H9 (cell line): ENCODE measurements at regions not wholly inside any gene's neighbourhood (a gene's known extent, or its start where the extent isn't known, plus 50 kb on each side); places are given as distances from the start of the nearest gene placed in this dataset.

Experiments
- DNase-seq: peaks from one replicate; pipeline ENCODE4 v3.0.0-alpha.2; 2017
- H2AFZ ChIP-seq: one replicate; pipeline ENCODE4 v1.6.1; 2013; ENCODE audit warnings: mild to moderate bottlenecking, low read length, control low read depth, moderate library complexity
- H2AK5ac ChIP-seq: 2 replicates; pipeline ENCODE4 v1.6.1; 2013; ENCODE audit warnings: low read length, control low read depth, mixed read lengths; ENCODE audit not compliant: insufficient read length
- H2BK120ac ChIP-seq: one replicate; pipeline ENCODE4 v1.6.1; 2013; ENCODE audit warnings: low read depth, mild to moderate bottlenecking, low read length, control low read depth, inconsistent platforms; ENCODE audit not compliant: poor library complexity, severe bottlenecking
- H2BK12ac ChIP-seq: 2 replicates; pipeline ENCODE4 v1.6.1; 2013; ENCODE audit warnings: low read length, control low read depth, mixed read lengths, low read depth; ENCODE audit not compliant: insufficient read length
- H2BK15ac ChIP-seq: 2 replicates; pipeline ENCODE4 v1.6.1; 2013; ENCODE audit warnings: low read depth, low read length, control low read depth
- H2BK20ac ChIP-seq: one replicate; pipeline ENCODE4 v1.6.1; 2013; ENCODE audit warnings: low read depth, mild to moderate bottlenecking, low read length, control low read depth, inconsistent platforms; ENCODE audit not compliant: poor library complexity, severe bottlenecking
- H2BK5ac ChIP-seq: 2 replicates; pipeline ENCODE4 v1.6.1; 2013; ENCODE audit warnings: low read length, control low read depth, mixed read lengths; ENCODE audit not compliant: insufficient read length
- H3K14ac ChIP-seq: 2 replicates; pipeline ENCODE4 v1.6.1; 2013; ENCODE audit warnings: low read length, control low read depth; ENCODE audit not compliant: insufficient read depth
- H3K18ac ChIP-seq: 2 replicates; pipeline ENCODE4 v1.6.1; 2013; ENCODE audit warnings: low read depth, mild to moderate bottlenecking, mixed read lengths, low read length, control low read depth; ENCODE audit not compliant: insufficient read length
- H3K23ac ChIP-seq: 2 replicates; pipeline ENCODE4 v1.6.1; 2013; ENCODE audit warnings: low read length, control low read depth, mixed read lengths, low read depth; ENCODE audit not compliant: insufficient read length
- H3K23me2 ChIP-seq: 2 replicates; pipeline ENCODE4 v1.6.1; 2013; ENCODE audit warnings: low read depth, mild to moderate bottlenecking, mixed read lengths, low read length, control low read depth; ENCODE audit not compliant: insufficient read length, poor library complexity, severe bottlenecking
- H3K27ac ChIP-seq: 2 replicates; pipeline ENCODE4 v1.5.1; 2013; ENCODE audit warnings: low read length, control low read depth, mixed read lengths, low read depth; ENCODE audit not compliant: insufficient read length
- H3K27me3 ChIP-seq: 2 replicates; pipeline ENCODE4 v1.6.1; 2013; ENCODE audit warnings: low read length, control low read depth, inconsistent platforms; ENCODE audit not compliant: insufficient read depth
- H3K4ac ChIP-seq: 2 replicates; pipeline ENCODE4 v1.6.1; 2013; ENCODE audit warnings: low read depth, mild to moderate bottlenecking, control low read depth, inconsistent platforms, low read length, moderate library complexity
- H3K4me1 ChIP-seq: 2 replicates; pipeline ENCODE4 v1.6.1; 2013; ENCODE audit warnings: low read length, control low read depth, inconsistent platforms; ENCODE audit not compliant: insufficient read depth
- H3K4me2 ChIP-seq: 2 replicates; pipeline ENCODE4 v1.6.1; 2013; ENCODE audit warnings: low read length, control low read depth, mixed read lengths; ENCODE audit not compliant: insufficient read length, insufficient read depth
- H3K56ac ChIP-seq: 2 replicates; pipeline ENCODE4 v1.6.1; 2013; ENCODE audit warnings: low read depth, mild to moderate bottlenecking, mixed read lengths, low read length, control low read depth; ENCODE audit not compliant: insufficient read length
- H3K79me1 ChIP-seq: 2 replicates; pipeline ENCODE4 v1.6.1; 2013; ENCODE audit warnings: low read depth, mild to moderate bottlenecking, moderate library complexity, low read length, control low read depth, inconsistent platforms; ENCODE audit not compliant: insufficient read depth, poor library complexity, severe bottlenecking
- H3K79me2 ChIP-seq: 2 replicates; pipeline ENCODE4 v1.6.1; 2013; ENCODE audit warnings: low read length, control low read depth, inconsistent platforms; ENCODE audit not compliant: insufficient read depth
- H3K9ac ChIP-seq: 2 replicates; pipeline ENCODE4 v1.6.1; 2013; ENCODE audit warnings: low read length, control low read depth, mixed read lengths; ENCODE audit not compliant: insufficient read length; ENCODE audit errors: extremely low read depth
- H3K9me3 ChIP-seq: one replicate; pipeline ENCODE4 v1.6.1; 2013; ENCODE audit warnings: low read depth, low read length, inconsistent platforms; ENCODE audit not compliant: control insufficient read depth
- H3T11ph ChIP-seq: one replicate; pipeline ENCODE4 v1.6.1; 2013; ENCODE audit warnings: mild to moderate bottlenecking, low read length, control low read depth, inconsistent platforms
- H4K20me1 ChIP-seq: one replicate; pipeline ENCODE4 v1.6.1; 2013; ENCODE audit not compliant: control insufficient read depth, insufficient read length, insufficient read depth
- H4K5ac ChIP-seq: 2 replicates; pipeline ENCODE4 v1.6.1; 2013; ENCODE audit warnings: low read depth, mild to moderate bottlenecking, mixed read lengths, low read length, control low read depth; ENCODE audit not compliant: insufficient read length
- H4K8ac ChIP-seq: replicated peaks from 2 replicates; pipeline ENCODE4 v1.6.1; 2013; ENCODE audit warnings: low read length, control low read depth, mixed read lengths, low read depth; ENCODE audit not compliant: insufficient read length
- H4K91ac ChIP-seq: 2 replicates; pipeline ENCODE4 v1.6.1; 2013; ENCODE audit warnings: low read depth, mild to moderate bottlenecking, moderate library complexity, mixed read lengths, low read length, control low read depth; ENCODE audit not compliant: insufficient read length
- H3K27ac Mint-ChIP-seq, 3 experiments: 2 replicates in 2 of 3; 3 replicates in 1 of 3; pipeline ENCODE4 v1.8.0; 2020 to 2021; ENCODE audit warnings: mixed read lengths in 3 of 3, mild to moderate bottlenecking in 1 of 3, moderate library complexity in 1 of 3
- H3K27me3 Mint-ChIP-seq: 2 replicates; pipeline ENCODE4 v1.8.0; 2021; ENCODE audit warnings: low read depth, mild to moderate bottlenecking, moderate library complexity, mixed read lengths
- H3K36me3 Mint-ChIP-seq, 3 experiments: 2 replicates in 2 of 3; 3 replicates in 1 of 3; pipeline ENCODE4 v1.8.0; 2020 to 2021; ENCODE audit warnings: low read depth in 3 of 3, mixed read lengths in 3 of 3; ENCODE audit not compliant: insufficient read depth in 1 of 3
- H3K4me1 Mint-ChIP-seq, 2 experiments: 2 replicates each; pipeline ENCODE4 v1.8.0; 2020; ENCODE audit warnings: mixed read lengths in 2 of 2
- H3K4me3 Mint-ChIP-seq, 2 experiments: 2 replicates in 1 of 2; 3 replicates in 1 of 2; pipeline ENCODE4 v1.8.0; 2020 to 2021; ENCODE audit warnings: mild to moderate bottlenecking in 2 of 2, mixed read lengths in 2 of 2, moderate library complexity in 1 of 2
- H3K9me3 Mint-ChIP-seq, 2 experiments: 2 replicates in 1 of 2; 3 replicates in 1 of 2; pipeline ENCODE4 v1.8.0; 2020; ENCODE audit warnings: mild to moderate bottlenecking in 2 of 2, mixed read lengths in 2 of 2, moderate library complexity in 1 of 2
- WGBS: extraction: QIAGEN DNeasy Blood & Tissue Kit; methylation state at CpG from one replicate; pipeline ENCODE4 v1.1.7; 2013; ENCODE audit warnings: missing lambda C conversion rate, low lambda C conversion rate, mixed read lengths; ENCODE audit not compliant: insufficient read length; ENCODE audit errors: extremely low coverage; 5-methylcytosine and 5-hydroxymethylcytosine counted together
- TF ChIP-seq, protein P1 (sequence below): fragments of 200-600 bp; sonication (generic); conservative IDR thresholded peaks from 3 replicates; pipeline ENCODE4 v1.8.0; 2021; ENCODE audit warnings: antibody characterized with exemption, mild to moderate bottlenecking

DNA sequence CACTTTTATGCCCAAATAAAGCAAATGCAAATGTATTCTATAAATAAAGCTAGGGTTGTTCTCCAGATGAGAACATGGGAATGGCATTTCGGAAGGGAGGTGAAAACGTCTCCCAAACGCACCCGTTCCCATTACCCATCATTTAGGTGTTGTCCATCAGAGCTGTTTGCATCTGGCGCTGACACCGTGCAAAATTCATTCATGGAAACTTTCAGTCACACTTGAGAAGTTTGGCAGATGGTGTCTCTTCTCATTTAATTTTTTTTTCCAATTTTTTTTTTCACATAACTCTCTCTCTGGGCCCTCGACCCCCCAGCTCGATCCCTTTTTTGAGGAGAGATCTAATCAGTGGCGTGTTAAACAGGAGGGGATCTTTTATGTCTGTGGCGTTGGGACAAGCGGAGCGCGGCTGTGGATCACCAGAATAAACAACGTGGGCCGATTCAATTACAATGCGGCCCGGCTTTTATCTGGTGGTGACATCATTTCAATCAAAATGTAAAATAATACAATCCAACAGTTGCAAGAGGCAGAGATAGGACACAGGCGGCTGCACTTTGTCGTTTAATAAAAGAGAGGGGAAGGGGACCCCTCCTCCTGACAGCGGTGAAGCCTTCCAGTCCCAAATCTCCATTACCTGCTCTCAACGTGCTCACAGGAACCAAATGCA lies 246.1 kb upstream of the IRX4 start:
- no peak overlapping the region for H4K5ac ChIP-seq
- H2AK5ac ChIP-seq: no peak overlapping the region
- no peaks in the 10 kb centered on the region for H3K79me1 ChIP-seq
- no peak overlapping the region for H2AFZ ChIP-seq
- no peaks in the 10 kb centered on the region for H3K27me3 ChIP-seq
- no peak overlapping the region for H3K56ac ChIP-seq
- no peak overlapping the region for H4K91ac ChIP-seq
- no peaks in the 10 kb centered on the region for H3K9me3 ChIP-seq
- DNase-seq: no peak
- H3K18ac ChIP-seq: no peak overlapping the region
- no peaks in the 10 kb centered on the region; the same call in 1 of the 2 replicates for H3K4me1 ChIP-seq
- H3K27me3 Mint-ChIP-seq: peaks cover 4% of the 10 kb centered on the region
- H3K23me2 ChIP-seq: no peaks in the 10 kb centered on the region
- H3K23ac ChIP-seq: no peak overlapping the region
- H3K79me2 ChIP-seq: no peaks in the 10 kb centered on the region
- peaks cover 0 to 4% of the 10 kb centered on the region in 2 experiments; a peak in 1 of 4 replicates for H3K4me1 Mint-ChIP-seq
- H2BK5ac ChIP-seq: no peak overlapping the region
- H2BK120ac ChIP-seq: no peak overlapping the region
- no peak overlapping the region for H2BK15ac ChIP-seq
- no CpG with 5 or more reads among the region's 21 CpGs for WGBS
- H3K27ac ChIP-seq: no peak overlapping the region
- no peak overlapping the region for H3K27ac Mint-ChIP-seq
- no peak overlapping the region for H3K4me2 ChIP-seq
- H4K20me1 ChIP-seq: no peaks in the 10 kb centered on the region
- no peaks in the 10 kb centered on the region for H3K36me3 Mint-ChIP-seq
- H3T11ph ChIP-seq: no peak overlapping the region
- no peak overlapping the region for H3K4ac ChIP-seq
- H2BK12ac ChIP-seq: no peak overlapping the region
- TF ChIP-seq, protein P1, sequence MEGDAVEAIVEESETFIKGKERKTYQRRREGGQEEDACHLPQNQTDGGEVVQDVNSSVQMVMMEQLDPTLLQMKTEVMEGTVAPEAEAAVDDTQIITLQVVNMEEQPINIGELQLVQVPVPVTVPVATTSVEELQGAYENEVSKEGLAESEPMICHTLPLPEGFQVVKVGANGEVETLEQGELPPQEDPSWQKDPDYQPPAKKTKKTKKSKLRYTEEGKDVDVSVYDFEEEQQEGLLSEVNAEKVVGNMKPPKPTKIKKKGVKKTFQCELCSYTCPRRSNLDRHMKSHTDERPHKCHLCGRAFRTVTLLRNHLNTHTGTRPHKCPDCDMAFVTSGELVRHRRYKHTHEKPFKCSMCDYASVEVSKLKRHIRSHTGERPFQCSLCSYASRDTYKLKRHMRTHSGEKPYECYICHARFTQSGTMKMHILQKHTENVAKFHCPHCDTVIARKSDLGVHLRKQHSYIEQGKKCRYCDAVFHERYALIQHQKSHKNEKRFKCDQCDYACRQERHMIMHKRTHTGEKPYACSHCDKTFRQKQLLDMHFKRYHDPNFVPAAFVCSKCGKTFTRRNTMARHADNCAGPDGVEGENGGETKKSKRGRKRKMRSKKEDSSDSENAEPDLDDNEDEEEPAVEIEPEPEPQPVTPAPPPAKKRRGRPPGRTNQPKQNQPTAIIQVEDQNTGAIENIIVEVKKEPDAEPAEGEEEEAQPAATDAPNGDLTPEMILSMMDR: no peak
- H3K4me3 Mint-ChIP-seq: no peak overlapping the region
- H2BK20ac ChIP-seq: no peak overlapping the region
- no peak overlapping the region for H4K8ac ChIP-seq
- H3K14ac ChIP-seq: no peak overlapping the region
- H3K9ac ChIP-seq: no peak overlapping the region
- peaks cover 0 to under 1% of the 10 kb centered on the region in 2 experiments; a peak in 1 of 5 replicates for H3K9me3 Mint-ChIP-seq
